NCI-H1092 treated with DMSO at 0.1 percent for 48 hours (cell line): ENCODE measurements at regions not wholly inside any gene's neighbourhood (a gene's known extent, or its start where the extent isn't known, plus 50 kb on each side); places are given as distances from the start of the nearest gene placed in this dataset.
"Not testable (repeated sequence)": the region's sequence is repeated elsewhere in the genome, so short reads cannot be mapped to it uniquely, and the experiment has no call there.

Experiments used
- DNase-seq: peaks from one replicate; lab custom pipeline; 2025; lab: John Stamatoyannopoulos, UW

GRCh38 chr5:158450751-158451171, 591.8 kb upstream of the CLINT1 start:
- DNase-seq: no peak

GRCh38 chr5:158446761-158447160, 587.8 kb upstream of the CLINT1 start:
- DNase-seq: not testable (repeated sequence)

GRCh38 chr5:158439204-158439603, 580.3 kb upstream of the CLINT1 start:
- not testable (repeated sequence) for DNase-seq

GRCh38 chr5:158436271-158437065, 577.5 kb upstream of the CLINT1 start:
- no peak for DNase-seq

GRCh38 chr5:158435161-158435616, 576.2 kb upstream of the CLINT1 start:
- DNase-seq: no peak

- DNase-seq: no peak
Measured at GRCh38 chr5:158434749-158435148, 575.8 kb upstream of the CLINT1 start.

- no peak for DNase-seq
Measured at GRCh38 chr5:158433634-158434033, 574.7 kb upstream of the CLINT1 start.

- DNase-seq: no peak
Measured at GRCh38 chr5:158431369-158432029, 572.6 kb upstream of the CLINT1 start.

- no peak for DNase-seq
Measured at GRCh38 chr5:158430798-158431167, 571.8 kb upstream of the CLINT1 start.

GRCh38 chr5:158430166-158430797, 571.3 kb upstream of the CLINT1 start:
- no peak for DNase-seq

- no peak for DNase-seq
Measured at GRCh38 chr5:158429564-158429963, 570.6 kb upstream of the CLINT1 start.

- no peak for DNase-seq
Measured at GRCh38 chr5:158423623-158424200, 564.8 kb upstream of the CLINT1 start.

- DNase-seq: no peak
Measured at GRCh38 chr5:158422653-158423515, 563.9 kb upstream of the CLINT1 start.

GRCh38 chr5:158421319-158421718, 562.4 kb upstream of the CLINT1 start:
- no peak for DNase-seq

GRCh38 chr5:158419186-158419585, 560.2 kb upstream of the CLINT1 start:
- no peak for DNase-seq

GRCh38 chr5:158414780-158415179, 555.8 kb upstream of the CLINT1 start:
- DNase-seq: no peak

GRCh38 chr5:158414333-158414762, 555.4 kb upstream of the CLINT1 start:
- no peak for DNase-seq

GRCh38 chr5:158413122-158413680, 554.3 kb upstream of the CLINT1 start:
- no peak for DNase-seq

- DNase-seq: no peak
Measured at GRCh38 chr5:158410976-158411375, 552.0 kb upstream of the CLINT1 start.

- no peak for DNase-seq
Measured at GRCh38 chr5:158409507-158409906, 550.6 kb upstream of the CLINT1 start.

- DNase-seq: no peak
Measured at GRCh38 chr5:158407824-158408195, 548.9 kb upstream of the CLINT1 start.
